ENCODE measurements at regions not wholly inside any gene's neighbourhood (a gene's known extent, or its start where the extent isn't known, plus 50 kb on each side); places are given as distances from the start of the nearest gene placed in this dataset.
A peak's percentile ranks its signal among the peaks of the same experiment; 100 is the strongest.
"Not testable (repeated sequence)": the region's sequence is repeated elsewhere in the genome, so short reads cannot be mapped to it uniquely, and the experiment has no call there.

- FAIRE-seq; H3K79me2 ChIP-seq (ENCODE audit: control insufficient read depth, insufficient read depth, low read length); H3K4me2 ChIP-seq (ENCODE audit: insufficient read depth, low read length); BruUV-seq (replicated peaks); CTCF ChIA-PET (ENCODE audit: low intra/inter-chr PET ratio); H3K9me1 ChIP-seq (ENCODE audit: control insufficient read depth, insufficient read depth, low read length); H2AFZ ChIP-seq (ENCODE audit: low read depth, low read length); intact Hi-C loops (cut with micrococcal nuclease); H3K9ac ChIP-seq (ENCODE audit: insufficient read depth in 1 of 2, low read depth in 2 of 2, low read length in 2 of 2); H3K27me3 ChIP-seq (ENCODE audit: control insufficient read depth in 2 of 2, insufficient read depth in 2 of 2, low read length in 2 of 2); H3K36me3 ChIP-seq (ENCODE audit: control insufficient read depth, insufficient read depth, low read length); ATAC-seq; H3K4me3 ChIP-seq; DNase-seq (ENCODE audit: extremely low read depth in 1 of 4, low spot score in 3 of 4); H3K9me3 ChIP-seq (replicated peaks; ENCODE audit: control insufficient read depth, insufficient read depth, low read depth, low read length); H4K20me1 ChIP-seq (replicated peaks; ENCODE audit: control insufficient read depth, insufficient read depth, low read length); H3K27ac ChIP-seq (ENCODE audit: extremely low read depth, low read depth, low read length): not testable (repeated sequence)
- in situ Hi-C loops (cut with MboI) = loop anchor here (10.0 kb wide), 1 partner anchor 167 kb away; no protein-coding TSS in a partner anchor
- TF ChIP-seq ZBTB40 (IDR thresholded peaks at IDR 0.05) (peak; percentile 93), ZBTB40 (CRISPR knock-in tag; IDR thresholded peaks at IDR 0.05) (peak; percentile 79), NFIC (IDR thresholded peaks at IDR 0.05) (peak; percentile 62)
- POLR2A ChIA-PET = interaction anchor here (0.6 to 0.8 kb wide), 2 partner anchors 122 to 462 kb away, joined by 3 read pairs; no protein-coding TSS in a partner anchor
- WGBS (ENCODE audit: insufficient coverage, low coverage, missing lambda C conversion rate) = 35% methylated on average over 15 of the region's 17 CpGs
- peaks cover 9 to 18% of the 10 kb centered on the region in 2 experiments; a peak in 4 of 5 replicates for H3K4me1 ChIP-seq (replicated peaks in 1 of 2; ENCODE audit: control insufficient read depth in 2 of 2, insufficient read depth in 2 of 2, low read length in 2 of 2)
Measured at GRCh38 chr4:3941735-3942522, 175.7 kb downstream of the ADRA2C start.

All from K562 (cell line).